ENCODE measurements at regions not wholly inside any gene's neighbourhood (a gene's known extent, or its start where the extent isn't known, plus 50 kb on each side); places are given as distances from the start of the nearest gene placed in this dataset.

DNA sequence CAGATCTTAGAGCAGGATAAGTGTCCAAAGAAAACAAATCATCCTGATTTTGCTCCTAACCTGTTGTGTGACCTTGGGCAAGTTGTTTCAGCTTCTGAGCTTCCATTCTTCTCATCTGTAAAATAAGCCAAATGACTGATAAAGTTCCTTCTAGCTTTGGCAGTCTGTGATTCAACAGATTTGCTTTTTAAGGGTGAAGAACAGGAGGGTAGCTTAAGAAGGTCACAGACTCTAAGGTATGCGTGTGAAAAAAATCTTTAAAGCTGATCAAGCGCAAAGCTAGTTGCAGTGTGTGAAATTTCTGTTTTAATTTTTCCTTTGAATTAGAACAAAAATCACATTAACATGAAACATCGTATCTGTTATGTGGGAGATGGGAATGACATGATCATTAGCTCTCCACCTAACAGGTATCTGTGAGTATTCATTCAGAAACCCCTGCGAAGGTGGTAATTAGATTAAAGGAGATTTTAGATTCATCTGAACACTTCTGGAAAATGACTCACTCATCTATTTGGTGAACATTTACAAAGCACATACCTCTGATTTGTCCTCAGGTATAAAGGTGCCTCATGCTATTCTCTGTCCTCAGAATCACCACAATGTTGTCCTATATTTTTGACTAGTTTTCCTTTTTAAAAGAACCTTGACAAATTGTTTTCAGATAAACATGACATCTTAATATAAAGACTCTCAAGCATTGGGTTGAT is 131.9 kb upstream of the CPM start:
- no peak for DNase-seq

DNA sequence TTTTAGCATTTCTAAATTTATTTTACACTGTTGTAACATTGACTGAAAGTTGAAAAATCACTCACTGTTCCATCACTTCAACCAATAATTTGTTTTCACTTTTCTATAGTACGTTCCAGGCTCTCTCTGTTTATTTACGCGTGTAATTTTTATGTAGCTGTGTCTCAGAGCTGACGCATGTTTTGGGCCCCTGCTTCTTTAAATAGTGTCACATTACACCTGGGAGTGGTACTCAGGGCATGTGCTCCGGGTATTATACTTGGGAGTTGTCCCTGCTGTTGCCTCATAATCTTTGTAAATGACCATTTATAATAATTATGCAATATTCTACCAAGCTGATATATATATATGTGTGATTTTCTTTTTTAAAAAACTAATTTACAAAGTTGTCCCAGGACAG is 132.8 kb upstream of the CPM start:
- no peak for DNase-seq

DNA sequence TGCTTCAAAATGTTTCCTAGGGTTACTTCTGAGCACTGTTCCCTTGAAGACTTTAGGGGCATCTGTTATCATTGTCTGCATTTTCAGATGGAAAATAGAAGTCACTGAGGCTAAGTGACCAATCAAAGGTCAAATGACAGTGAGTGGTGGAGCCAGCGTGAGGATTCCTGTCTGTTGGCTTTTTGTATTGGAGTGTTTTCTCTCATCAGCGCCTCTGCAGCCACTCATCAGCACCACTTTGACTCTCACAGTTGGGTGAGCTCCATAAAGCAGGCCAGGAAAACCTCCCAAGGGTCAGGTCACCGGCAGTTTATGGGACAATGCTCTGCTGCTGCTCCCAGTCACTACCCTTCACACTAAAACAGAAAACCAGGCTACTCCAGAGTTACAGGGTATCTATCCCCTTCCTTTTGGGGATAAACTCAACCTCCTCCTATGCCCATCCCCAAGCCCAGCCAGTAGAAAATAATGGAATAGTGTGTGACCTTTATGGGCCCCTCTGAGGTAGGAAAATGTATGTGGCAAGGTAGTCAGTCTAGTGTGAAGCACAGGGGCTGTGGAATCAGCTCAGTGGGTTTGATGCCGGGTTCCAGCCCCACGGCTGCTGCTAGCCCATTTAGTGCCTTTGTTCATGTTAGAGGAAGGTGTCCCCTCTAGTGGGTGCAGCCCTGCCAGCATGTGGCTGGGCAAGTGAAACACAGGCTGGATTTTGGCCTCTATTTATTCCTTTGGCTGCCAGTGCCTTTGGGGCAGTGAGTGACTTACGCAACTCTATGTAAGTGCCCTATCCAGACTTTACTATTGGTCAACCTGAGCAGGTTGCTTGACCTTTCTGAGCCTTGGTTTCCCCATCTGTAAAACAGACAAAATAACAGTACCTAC is 133.8 kb upstream of the CPM start:
- DNase-seq, result no peak

DNA sequence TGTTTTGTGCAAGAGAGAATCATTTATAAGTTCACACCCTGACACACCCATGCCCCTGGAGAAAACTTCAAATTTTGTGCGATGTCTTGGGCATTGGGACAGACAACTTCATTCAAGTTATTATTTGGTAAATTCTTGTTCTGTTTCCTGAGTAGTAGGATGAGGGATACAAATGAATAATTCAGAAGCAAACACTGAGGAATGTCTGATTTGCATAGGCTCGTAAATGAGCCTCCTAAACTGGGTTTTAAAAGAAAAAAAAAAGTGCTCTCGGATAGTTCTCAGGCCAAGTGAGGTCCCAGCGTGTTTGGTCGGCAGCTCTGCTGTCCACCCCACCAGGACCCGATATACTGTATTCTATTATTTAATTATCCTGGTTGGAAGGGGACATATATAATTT is 134.7 kb upstream of the CPM start:
- no peak for DNase-seq

DNA sequence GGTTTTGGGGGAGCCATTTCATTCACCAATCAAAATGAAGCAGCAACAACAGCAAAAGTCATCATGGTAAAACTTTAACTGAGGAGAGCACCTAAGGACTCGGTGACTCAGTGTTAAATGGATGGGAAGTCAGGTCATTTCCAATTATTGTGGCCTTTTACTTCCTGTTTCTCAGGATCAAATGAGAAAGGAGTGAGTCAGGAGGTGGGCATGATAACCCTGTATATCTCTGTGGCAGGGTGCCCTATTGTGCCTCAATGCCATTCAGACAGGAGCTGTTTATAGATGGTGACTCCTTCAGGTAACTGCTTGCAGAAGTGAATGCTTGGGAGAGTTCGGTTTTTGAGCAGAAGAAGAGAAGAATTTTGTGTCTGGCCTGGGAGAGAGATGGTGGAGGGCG is 135.5 kb upstream of the CPM start:
- DNase-seq, result no peak

DNA sequence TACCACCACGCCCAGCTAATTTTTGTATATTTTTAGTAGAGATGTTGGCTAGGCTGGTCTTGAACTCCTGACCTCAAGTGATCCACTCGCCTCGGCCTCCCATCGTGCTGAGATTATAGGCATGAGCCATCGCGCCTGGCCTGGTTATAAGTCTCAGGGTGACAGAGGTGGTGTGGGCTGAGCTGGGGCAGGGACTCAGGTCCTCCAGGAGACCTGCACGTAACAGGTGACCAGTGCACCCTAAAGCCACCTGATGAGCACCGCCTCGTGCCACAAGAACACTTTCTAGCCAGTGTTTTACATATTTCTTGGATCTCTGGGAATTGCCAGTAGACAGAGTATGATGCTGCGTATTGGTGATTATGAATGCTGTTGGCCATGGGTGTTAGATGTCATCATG is 136.5 kb upstream of the CPM start:
- no peak for DNase-seq

DNA sequence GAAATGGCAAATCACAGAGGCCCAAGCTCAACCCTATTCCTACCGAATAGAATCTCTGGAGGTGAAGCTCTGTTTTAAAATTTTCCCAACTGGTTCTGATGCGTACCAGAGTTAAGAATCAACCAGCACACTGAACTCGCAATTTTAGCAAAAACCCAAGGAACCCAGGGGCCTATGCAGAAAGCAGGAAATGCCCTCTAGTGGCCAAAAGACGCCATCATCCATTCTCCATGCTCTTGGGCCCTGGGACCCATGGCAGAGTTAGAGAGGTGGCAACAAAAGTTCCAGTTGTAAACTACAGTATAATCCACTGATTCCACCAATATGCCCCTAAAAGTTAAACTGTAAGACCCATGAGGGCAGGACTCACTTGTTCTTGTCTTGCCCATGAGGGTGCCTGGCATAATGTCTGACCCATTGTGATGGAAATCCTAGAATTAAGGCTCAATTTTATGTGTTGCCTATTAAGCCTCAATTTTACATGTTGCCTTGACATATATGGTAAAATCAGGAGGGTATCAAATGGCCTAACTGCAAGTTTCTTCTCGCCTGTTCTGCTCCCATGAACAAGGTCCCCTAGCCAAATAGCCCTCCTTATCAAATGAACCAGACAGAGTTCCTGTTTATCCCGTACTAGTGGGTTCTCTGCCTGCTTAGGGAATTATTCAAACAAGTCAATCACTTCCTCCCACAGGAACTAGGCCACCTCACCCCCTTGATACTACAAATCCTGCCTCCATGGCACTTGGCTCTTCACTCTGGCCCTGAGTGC is 137.5 kb upstream of the CPM start:
- DNase-seq, result peak; percentile 49

DNA sequence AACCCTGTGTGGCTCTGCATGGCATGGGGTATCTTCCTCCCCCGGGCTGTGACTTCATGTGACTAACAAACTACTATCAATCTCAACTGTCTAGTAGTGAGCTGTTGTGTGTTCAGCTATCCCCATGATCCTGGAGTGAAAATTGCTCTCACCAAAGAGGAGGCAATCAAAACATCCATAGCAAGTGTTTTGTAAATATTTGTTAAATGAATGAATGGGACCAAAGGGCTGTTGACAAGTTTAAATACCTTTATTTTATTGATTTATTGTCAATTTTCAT is 138.1 kb upstream of the CPM start:
- no peak for DNase-seq

DNA sequence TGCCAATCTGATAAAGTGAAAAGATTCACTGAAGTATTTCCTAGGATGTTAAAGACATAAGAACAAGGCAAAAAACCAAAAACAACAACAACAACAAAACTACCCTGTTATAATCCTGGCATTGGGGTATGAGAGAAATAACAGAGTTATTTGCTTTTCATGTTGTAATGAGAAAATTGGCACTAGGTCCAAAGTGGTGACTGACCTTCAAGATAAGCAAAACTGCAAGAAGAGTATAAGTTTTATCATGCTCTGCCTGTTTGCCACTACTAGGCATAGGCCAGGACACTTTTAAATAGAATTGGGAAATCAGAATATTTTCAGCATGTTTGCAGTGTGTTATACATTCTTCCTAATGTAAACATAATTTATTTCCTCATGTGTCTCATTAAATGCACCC is 140.1 kb upstream of the CPM start:
- no peak for DNase-seq

DNA sequence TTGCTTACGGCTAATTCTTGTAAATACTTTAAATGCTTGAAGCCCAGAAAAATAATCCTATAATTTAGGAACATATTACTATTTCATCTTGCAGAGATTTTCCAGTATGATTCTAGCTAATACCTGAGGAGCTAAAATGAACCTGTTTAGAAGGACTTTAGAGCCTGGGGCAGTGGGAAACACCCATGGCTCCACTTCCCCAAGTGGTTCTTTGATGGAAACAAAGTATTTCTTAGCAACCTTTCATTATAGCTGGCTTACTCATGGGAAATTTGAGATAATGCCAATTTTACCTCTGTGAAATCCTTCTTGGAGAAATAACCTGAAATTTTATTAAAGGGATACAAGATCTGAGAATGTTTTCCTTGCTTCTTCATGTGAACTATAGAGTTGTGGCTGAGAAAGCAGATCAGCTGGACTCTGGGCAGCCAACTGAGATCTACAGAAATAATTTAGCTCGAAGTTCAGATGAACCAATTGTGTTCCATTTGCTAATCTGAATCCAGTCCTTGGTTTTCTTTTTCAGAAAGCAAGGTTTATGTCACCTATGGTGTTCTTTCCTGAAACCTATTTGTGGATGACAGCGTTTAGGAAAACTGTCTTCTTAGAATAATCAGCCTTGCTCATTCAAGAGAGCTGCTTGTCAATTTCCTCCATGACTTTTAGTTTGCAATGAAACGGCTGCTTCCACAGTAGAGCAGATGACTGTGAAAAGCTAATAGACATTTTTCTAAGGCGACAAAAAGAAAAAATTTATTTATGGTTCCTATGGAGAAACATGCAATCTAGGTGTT is 141.8 kb upstream of the CPM start:
- DNase-seq, result no peak

DNA sequence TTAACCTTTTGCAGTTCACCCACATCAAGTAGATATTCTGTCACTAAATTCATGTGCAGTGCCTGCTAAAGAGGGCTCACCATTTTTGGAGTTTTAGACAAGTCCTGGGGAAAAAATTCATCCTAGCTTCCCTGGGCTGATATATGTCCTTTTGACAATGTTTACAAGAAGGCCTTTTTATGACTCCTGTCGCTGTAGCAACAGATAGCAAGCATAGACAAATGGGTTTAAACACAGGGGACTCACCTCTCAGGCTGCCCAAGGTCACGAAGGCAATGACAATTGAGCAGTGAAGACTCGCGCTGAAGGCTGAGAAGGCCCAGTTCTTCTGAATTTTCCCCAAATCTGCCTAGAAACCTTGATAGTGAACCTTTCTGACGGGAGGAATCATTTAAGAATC is 150.7 kb upstream of the CPM start:
- DNase-seq, result no peak

DNA sequence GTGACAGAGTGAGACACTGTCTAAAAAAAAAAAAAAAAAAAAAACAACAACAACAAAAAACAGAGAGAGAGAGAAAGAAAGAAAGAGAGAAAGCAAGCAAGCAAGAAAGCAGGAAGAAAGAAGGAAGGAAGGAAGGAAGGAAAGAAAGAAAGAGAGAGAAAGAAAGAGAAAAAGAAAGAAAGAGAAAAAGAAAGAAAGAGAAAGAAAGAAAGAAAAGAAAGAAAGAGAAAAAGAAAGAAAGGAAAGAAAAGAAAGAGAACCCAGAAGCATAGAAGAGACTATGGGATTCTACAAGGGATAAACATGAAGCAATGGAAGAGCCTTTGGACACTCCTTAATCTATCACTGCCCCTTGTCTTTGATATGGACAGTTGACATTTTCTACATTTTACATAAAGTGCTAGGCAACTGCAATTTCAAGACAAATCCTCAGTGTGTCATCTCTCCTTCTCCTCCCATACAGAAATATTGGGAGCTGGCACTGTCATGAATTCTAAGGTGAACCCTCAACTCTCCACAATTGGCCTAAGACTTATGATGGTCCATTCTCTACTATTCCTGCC is 151.9 kb upstream of the CPM start:
- no peak for DNase-seq

DNA sequence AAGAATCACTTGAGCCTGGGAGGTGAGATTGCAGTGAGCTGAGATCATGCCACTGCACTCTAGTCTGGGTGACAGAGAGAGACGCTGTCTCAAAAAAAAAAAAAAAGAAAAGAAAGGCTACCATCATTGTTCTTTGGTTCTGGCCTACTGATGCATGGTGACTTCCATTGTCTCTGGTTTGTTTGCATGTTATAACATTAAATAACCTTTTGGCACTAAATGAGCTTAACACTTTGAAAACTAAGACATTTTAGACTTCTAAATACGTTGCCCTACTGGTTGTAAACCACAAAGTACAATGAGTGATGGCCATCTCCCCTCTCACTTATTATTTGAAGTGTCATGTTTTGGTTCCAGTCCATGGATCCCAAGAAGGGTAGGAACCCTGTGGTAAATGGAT is 152.9 kb upstream of the CPM start:
- DNase-seq, result no peak

DNA sequence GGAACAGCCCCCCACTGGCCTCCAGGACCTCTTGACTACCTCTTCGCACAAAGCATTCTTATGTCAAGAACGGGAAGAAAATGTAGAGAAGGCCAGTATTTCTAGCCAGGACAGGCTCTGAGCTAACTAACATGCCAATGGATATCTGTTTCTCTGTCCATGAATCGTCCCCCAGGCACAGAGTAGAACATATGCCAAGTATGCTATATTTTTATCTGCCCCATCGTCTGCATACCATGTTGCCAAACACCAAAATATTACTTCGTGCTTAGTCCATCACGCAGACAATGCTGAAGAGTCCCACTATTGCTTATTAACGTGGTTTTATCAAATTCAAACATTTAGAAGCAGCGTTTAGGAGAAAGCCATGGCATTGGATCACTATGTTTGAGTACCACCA is 151.4 kb upstream of the CPSF6 start:
- DNase-seq, result no peak

DNA sequence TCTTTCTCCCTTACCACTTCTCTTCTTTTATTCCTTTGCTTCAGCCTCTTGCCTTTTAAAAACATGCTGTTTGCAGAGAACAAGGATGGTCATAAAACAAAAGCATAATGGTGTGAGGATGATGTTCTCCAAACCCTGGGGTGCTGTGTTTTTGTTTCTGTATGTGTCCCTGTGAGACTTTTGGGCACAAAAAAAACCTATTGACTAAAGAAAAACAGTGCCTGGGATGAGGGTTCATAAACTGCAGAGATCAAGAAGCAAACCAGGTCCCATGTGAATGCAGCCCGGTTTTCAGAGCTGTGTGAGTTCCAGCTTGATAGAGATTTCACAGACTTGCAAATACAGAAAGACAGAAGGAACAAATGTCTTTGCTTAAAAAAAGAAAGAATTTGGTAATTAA is 148.6 kb upstream of the CPSF6 start:
- DNase-seq, result no peak

DNA sequence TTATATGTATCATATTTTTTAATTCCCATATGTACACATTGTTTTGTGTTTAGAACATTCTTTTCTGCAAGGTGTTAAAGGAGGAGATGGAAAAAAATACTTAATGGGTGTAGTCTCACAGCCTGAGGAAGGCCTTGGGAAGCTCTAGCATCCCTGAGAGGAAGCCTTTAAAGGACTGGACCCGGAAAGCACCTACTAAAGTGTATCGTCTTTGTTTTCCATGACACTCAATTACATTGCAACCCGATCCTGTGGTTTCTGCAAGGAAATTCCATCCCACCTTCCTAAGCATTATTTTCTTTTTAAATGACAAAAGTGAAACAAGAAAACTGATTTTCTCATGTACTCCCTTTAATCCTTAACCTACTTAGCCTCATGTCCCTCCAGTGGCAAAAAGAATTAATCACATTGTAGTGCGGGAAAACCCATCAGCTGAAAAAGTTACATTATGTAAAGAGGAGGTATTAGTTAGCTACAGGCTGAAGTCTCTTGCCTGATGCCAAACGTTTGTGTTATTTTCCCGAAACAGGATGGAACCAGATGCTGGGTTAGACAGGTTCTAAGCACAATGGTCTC is 147.8 kb upstream of the CPSF6 start:
- DNase-seq, result no peak

DNA sequence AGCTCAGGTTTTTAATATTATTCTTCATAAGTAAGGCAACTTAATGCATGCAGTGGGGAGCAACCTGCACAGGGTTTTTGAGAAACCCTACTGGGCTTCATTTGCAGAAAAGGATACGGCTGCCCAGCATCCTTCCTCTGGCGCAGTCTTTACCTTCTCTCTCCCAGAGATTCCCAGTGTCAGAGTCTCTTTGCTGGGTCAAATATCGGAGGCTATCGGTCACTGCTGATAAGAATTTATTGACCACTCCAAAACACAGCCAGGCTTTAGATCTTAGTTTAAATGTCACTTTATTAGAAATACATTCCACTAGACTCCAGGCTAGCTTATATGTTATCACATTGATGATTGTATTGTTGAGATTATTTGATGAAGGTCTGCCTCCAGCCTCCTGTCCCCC is 147.2 kb upstream of the CPSF6 start:
- no peak for DNase-seq

DNA sequence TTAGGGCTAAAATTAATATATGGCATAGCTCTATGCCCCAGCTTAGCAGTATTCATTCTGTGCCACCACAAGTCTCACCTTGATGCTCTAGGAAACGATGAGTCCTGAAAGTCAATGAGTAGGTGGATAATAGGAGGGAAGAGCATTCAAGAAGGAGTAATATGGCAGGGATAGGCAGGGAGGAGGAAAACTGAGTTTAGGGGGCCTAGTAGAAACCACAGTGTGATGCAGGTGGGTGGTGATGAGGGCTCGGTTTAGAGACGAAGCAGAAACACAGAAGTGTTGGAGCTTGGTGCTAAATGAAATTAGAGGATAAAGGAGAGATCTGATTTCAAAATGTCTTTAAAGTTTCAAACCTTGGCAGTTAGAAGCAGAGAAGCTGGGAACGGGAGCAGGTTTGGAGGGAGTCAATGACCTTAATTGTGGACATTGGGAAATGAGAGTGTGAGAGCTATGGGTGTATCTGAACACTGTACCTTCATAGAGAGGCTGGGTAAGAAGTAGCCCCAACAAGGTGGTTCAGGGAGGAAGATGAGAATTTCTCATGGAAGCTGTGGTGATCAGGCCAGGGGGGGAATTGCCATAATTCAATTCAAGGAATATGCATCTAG is 144.7 kb upstream of the CPSF6 start:
- DNase-seq, result no peak

DNA sequence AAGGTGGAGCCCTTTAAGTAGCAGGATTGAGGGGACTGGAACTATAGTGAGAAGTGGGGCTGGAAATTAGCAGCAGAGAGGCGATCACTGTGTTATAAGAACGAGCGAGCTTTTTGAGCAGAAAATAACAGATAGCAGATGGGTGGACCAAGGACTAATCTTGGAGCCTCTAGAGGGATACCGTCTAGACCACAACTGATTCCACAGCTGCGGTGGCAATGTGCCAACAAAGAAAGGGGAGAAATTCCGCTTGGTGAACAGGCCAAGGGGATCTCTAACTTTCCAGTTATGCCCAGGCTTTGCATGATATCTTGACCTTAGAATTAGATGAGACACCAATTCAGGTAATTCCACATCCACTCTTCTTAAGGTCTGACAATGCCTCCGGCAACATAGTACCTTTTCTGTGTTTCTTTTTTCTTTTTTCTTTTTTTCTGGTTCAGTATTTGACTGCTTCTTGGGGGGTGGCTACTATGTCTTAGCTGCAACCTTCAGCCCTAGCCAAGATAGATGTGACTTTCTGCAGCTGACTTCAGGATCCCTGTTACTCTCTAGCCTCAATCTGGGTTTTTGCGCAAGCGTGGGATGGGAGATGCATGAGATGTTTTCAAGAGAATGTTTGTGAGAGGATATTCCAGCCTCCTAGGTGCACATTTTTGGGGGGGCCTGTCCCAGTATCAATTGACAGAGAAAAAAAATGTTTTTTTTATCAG is 143.4 kb upstream of the CPSF6 start:
- no peak for DNase-seq

DNA sequence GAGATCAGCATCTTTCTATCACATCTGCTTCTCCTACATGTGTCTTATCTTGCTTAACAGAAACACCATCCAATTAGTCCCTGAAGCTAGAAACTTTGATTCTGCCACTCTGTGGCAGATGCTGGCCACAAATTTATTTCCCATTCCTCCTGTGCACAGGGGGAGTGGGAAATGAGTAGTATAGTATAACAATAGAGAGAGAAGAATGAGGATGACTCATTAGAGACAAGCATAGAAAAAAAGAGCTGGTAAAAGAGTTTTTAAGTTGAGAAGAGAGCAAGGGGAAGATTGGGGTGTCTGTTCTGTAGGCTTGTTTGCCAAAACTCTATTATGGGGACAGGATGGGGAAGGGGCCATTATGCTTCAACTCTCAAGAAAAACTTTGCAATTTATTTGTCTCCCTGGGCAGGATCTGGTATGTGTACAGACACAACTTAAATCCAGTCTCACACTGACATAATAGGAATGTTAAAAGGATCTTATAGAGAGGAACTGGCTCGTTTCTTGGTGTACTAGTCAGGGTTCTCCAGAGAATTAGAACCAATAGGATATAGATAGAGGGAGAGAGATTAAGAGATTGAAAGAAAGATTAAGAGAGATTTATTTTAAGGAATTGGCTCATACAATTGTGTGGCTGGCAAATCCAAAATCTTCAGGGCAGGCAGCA is 142.6 kb upstream of the CPSF6 start:
- no peak for DNase-seq
